Activated CD8-positive, alpha-beta T cell treated with anti-CD3 and anti-CD28 coated beads, Interleukin-2, amount 10 ng/mL, durations not matched to agents 7 days and 5 days (primary cell): ENCODE measurements at regions not wholly inside any gene's neighbourhood (a gene's known extent, or its start where the extent isn't known, plus 50 kb on each side); places are given as distances from the start of the nearest gene placed in this dataset.
"Not testable (repeated sequence)": the region's sequence is repeated elsewhere in the genome, so short reads cannot be mapped to it uniquely, and the experiment has no call there.

Source experiments
- ATAC-seq: fragments of 150-1000 bp; cut with Tn5 transposase; one replicate; pipeline ENCODE4 v1.10.0; 2021; ENCODE audit warnings: moderate library complexity
- CTCF ChIA-PET: fragments of 350-600 bp; sonication (Branson Sonifier 250); formaldehyde crosslinking; loops from one replicate; lab custom pipeline; 2021; ENCODE audit warnings: antibody characterized with exemption; lab: Charles Lee
- POLR2A ChIA-PET: fragments of 350-600 bp; sonication (Branson Sonifier 250); formaldehyde crosslinking; loops from one replicate; lab custom pipeline; 2021; ENCODE audit warnings: antibody characterized with exemption; lab: Charles Lee
- DNase-seq: peaks from one replicate; pipeline ENCODE4 v3.0.0-alpha.2; 2020
- H3K27ac Mint-ChIP-seq: one replicate; pipeline ENCODE4 v1.8.0; 2021; ENCODE audit warnings: mild to moderate bottlenecking, mixed read lengths
- H3K27me3 Mint-ChIP-seq: one replicate; pipeline ENCODE4 v1.8.0; 2021; ENCODE audit warnings: low read depth, mixed read lengths
- H3K36me3 Mint-ChIP-seq: one replicate; pipeline ENCODE4 v1.8.0; 2021; ENCODE audit warnings: low read depth, mixed read lengths
- H3K4me1 Mint-ChIP-seq: one replicate; pipeline ENCODE4 v1.8.0; 2021; ENCODE audit warnings: low read depth, mixed read lengths
- H3K4me3 Mint-ChIP-seq: one replicate; pipeline ENCODE4 v1.8.0; 2021; ENCODE audit warnings: mild to moderate bottlenecking, mixed read lengths
- H3K9me3 Mint-ChIP-seq: one replicate; pipeline ENCODE4 v1.8.0; 2022; ENCODE audit warnings: mixed read lengths; ENCODE audit not compliant: insufficient read depth

DNA sequence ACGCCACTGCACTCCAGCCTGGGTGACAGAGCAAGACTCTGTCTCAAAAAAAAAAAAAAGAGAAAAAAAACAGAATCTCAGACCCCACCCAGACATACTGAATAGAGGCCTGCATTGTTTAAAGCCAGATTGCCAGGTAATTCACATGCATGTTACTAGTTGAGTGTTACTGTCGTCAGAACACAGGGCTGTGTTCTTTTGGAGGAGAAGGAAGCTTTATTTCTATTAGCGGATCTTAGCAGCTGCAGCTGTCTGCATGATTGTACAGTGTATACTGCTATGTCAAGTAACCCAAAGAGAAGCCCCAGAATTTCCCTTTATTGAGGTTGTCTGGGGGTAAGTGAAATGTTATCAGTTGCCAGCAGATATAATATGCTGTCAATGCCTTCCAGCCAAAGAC lies 496.6 kb upstream of the NAALADL2 start:
- H3K27ac Mint-ChIP-seq = no peak overlapping the region

DNA sequence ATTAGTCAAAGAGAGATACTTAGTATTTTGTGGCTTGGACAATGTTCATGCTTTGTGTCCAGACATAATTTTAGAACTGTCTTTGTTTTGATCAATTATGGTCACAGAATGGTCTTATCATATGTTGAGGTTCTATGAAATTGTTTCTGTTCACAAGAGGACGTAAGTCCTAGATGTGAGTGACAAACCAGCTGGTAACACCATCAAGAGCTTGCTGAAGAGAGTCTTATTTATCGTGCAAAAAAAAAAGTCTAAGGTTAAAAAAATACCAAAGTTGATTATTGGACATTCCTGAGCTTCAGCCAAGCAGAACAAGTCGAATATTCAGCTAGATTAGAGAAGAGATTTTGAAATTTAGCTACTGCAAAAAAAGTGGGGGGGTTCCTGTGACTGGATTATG lies 495.9 kb upstream of the NAALADL2 start:
- ATAC-seq (no peak), DNase-seq (no peak)
- H3K4me1 Mint-ChIP-seq = no peaks in the 10 kb centered on the region
- H3K36me3 Mint-ChIP-seq = no peaks in the 10 kb centered on the region
- POLR2A ChIA-PET = no interaction called here
- CTCF ChIA-PET = no interaction called here
- no peak overlapping the region for H3K27ac Mint-ChIP-seq
- H3K9me3 Mint-ChIP-seq = no peaks in the 10 kb centered on the region
- no peaks in the 10 kb centered on the region for H3K27me3 Mint-ChIP-seq
- no peak overlapping the region for H3K4me3 Mint-ChIP-seq

More for the DNA sequence above, 496.6 kb upstream of the NAALADL2 start:
- H3K36me3 Mint-ChIP-seq = no peaks in the 10 kb centered on the region
- no peak for ATAC-seq
- DNase-seq = no peak
- CTCF ChIA-PET = no interaction called here
- H3K27me3 Mint-ChIP-seq = no peaks in the 10 kb centered on the region
- POLR2A ChIA-PET = no interaction called here
- H3K4me3 Mint-ChIP-seq = no peak overlapping the region
- no peaks in the 10 kb centered on the region for H3K9me3 Mint-ChIP-seq
- no peaks in the 10 kb centered on the region for H3K4me1 Mint-ChIP-seq

DNA sequence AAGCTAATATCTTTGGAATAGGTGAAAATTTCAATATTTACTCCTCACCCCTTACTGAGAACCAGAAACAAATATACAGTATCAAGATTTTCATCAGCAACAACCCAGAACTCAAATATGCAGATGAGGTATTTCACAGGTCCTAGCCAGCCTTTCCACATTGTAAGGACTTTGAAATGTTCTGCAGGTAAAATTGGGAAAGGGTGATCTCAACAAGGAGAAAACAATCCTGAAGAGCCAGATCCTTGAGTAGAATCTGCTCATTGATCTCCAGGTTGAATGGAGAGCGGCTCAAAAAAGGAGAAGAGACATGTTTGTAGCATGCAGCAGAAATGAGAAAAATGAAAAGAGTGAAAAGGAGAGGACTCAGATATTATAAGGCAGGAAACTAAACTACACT lies 493.3 kb upstream of the NAALADL2 start:
- H3K9me3 Mint-ChIP-seq = no peaks in the 10 kb centered on the region
- CTCF ChIA-PET = no interaction called here
- no peak overlapping the region for H3K4me3 Mint-ChIP-seq
- no peaks in the 10 kb centered on the region for H3K27me3 Mint-ChIP-seq
- no peaks in the 10 kb centered on the region for H3K4me1 Mint-ChIP-seq
- no peak for ATAC-seq
- no peak overlapping the region for H3K27ac Mint-ChIP-seq
- POLR2A ChIA-PET = no interaction called here
- DNase-seq = no peak
- no peaks in the 10 kb centered on the region for H3K36me3 Mint-ChIP-seq

DNA sequence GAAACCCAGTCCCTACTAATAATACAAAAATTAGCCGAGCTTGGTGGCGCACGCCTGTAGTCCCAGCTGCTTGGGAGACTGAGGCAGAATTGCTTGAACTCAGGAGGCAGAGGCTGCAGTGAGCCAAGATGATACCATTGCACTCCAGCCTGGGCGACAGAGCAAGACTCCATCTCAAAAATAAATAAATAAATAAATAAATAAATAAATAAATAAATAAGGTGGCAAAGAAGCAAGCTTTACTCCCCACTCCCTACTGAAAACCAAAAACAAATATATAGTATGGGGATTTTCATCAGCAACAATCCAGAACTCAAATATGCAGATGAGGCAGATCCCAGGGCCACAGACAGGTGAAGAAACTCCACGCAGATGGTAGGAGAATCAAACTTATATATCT lies 492.2 kb upstream of the NAALADL2 start:
- H3K27ac Mint-ChIP-seq, DNase-seq, H3K4me1 Mint-ChIP-seq, POLR2A ChIA-PET, CTCF ChIA-PET, H3K4me3 Mint-ChIP-seq, H3K27me3 Mint-ChIP-seq, H3K36me3 Mint-ChIP-seq, H3K9me3 Mint-ChIP-seq, ATAC-seq: not testable (repeated sequence)

DNA sequence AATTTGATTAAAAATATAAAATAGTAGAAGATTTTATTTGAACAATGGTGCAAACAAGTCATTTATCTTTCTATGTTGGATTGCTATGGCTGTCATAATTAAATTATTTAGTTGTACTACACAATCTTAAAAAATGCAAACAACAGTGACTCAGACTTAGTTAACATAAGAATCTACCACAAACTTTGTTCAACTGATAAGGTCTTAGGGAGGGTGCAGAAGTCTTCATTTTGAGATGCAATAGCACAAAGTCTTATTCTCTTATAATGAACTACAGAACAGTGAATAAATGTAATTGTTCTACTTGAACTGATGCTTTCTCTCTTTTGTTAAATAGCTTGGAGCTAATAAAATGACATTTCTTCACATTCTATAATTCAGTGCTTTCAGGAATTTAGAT lies 482.8 kb upstream of the NAALADL2 start:
- ChIA-PET CTCF (no interaction called here), POLR2A (no interaction called here)
- Mint-ChIP-seq H3K9me3 (no peaks in the 10 kb centered on the region), H3K4me3 (no peak overlapping the region), H3K4me1 (no peaks in the 10 kb centered on the region), H3K27me3 (no peaks in the 10 kb centered on the region), H3K27ac (no peak overlapping the region), H3K36me3 (no peaks in the 10 kb centered on the region)
- DNase-seq = no peak
- no peak for ATAC-seq

DNA sequence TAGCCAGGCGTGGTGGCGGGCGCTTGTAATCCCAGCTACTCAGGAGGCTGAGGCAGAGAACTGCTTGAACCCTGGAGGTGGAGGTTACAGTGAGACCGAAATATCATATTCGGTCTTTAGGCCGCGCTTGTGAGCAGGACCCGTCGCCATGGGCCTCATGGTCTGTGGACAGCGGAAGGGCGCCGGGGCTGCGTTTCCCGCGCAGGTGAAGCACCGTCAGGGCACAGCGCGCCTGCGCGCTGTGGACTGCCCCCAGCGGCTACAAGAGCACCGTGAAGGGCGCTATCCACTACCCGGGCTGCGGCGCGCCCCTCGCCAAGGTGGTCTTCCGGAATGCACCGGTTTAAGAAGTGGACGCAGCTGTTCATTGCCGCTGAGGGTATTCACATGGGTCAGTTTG lies 482.0 kb upstream of the NAALADL2 start:
- no peaks in the 10 kb centered on the region for H3K27me3 Mint-ChIP-seq
- ChIA-PET POLR2A (no interaction called here), CTCF (no interaction called here)
- H3K9me3 Mint-ChIP-seq = no peaks in the 10 kb centered on the region
- ATAC-seq (no peak), DNase-seq (no peak)
- H3K4me1 Mint-ChIP-seq = no peaks in the 10 kb centered on the region
- H3K36me3 Mint-ChIP-seq = no peaks in the 10 kb centered on the region
- no peak overlapping the region for H3K4me3 Mint-ChIP-seq
- H3K27ac Mint-ChIP-seq = no peak overlapping the region

DNA sequence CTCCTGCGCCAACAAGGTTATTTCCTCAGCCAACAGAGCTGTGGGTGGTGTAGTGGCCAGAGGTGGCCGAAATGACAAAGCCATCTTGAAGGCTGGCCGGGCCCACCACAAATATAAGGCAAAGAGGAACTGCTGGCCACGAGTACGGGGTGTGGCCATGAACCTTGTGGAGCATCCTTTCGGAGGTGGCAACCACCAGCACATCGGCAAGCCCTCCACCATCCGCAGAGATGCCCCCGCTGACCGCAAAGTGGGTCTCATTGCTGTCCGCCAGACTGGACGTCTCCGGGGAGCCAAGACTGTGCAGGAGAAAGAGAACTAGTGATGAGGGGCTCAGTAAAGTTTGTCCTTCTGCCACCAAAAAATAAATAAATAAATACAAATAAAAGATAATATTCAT lies 481.4 kb upstream of the NAALADL2 start:
- ChIA-PET CTCF (no interaction called here), POLR2A (no interaction called here)
- no peaks in the 10 kb centered on the region for H3K36me3 Mint-ChIP-seq
- no peaks in the 10 kb centered on the region for H3K9me3 Mint-ChIP-seq
- no peak overlapping the region for H3K4me3 Mint-ChIP-seq
- no peak overlapping the region for H3K27ac Mint-ChIP-seq
- H3K27me3 Mint-ChIP-seq = no peaks in the 10 kb centered on the region
- DNase-seq (no peak), ATAC-seq (no peak)
- H3K4me1 Mint-ChIP-seq = no peaks in the 10 kb centered on the region

DNA sequence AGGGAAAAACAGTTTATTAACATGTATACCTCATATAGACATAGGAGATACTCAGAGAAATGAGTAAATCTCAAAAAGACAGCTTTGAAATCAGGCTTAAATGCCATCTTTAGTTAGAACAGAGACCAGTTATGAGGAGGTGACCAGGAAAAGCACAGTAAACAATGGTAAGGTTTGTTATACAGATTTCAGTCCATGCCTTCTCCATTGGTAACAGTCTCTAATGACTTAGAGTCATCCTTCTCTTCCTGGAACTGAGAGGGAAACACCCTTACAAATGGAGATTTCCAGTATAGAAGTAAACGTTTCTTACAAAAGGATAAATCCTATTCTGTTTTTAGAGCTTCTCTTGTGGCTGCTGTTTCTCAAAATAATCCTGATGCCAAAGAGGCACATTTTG lies 476.3 kb upstream of the NAALADL2 start:
- Mint-ChIP-seq H3K4me1 (no peaks in the 10 kb centered on the region), H3K36me3 (no peaks in the 10 kb centered on the region), H3K9me3 (peaks cover 12% of the 10 kb centered on the region), H3K27ac (no peak overlapping the region), H3K4me3 (no peak overlapping the region), H3K27me3 (no peaks in the 10 kb centered on the region)
- CTCF ChIA-PET = no interaction called here
- POLR2A ChIA-PET = no interaction called here
- ATAC-seq (no peak), DNase-seq (no peak)

DNA sequence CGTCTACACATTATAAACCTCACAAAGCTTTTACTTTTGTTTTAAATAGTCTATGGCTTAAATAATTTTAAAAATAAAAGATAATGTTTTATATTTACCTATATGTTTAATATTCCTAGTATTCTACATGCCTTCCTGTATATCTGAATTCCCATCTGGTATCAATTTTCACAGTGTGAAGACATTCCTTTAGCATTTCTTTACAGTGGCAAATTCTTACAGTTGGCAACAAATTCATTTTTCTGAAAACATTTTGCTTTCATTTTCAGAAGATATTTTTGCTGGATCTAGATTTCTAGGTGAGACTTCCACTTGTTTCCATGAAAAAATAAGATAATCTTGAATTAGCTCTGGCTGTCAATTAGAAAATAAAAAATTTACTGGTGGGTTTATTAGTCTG lies 471.4 kb upstream of the NAALADL2 start:
- CTCF ChIA-PET = no interaction called here
- Mint-ChIP-seq H3K4me1 (no peaks in the 10 kb centered on the region), H3K4me3 (no peak overlapping the region), H3K9me3 (peaks cover 12% of the 10 kb centered on the region), H3K36me3 (no peaks in the 10 kb centered on the region), H3K27me3 (no peaks in the 10 kb centered on the region), H3K27ac (no peak overlapping the region)
- POLR2A ChIA-PET = no interaction called here
- ATAC-seq (no peak), DNase-seq (no peak)

DNA sequence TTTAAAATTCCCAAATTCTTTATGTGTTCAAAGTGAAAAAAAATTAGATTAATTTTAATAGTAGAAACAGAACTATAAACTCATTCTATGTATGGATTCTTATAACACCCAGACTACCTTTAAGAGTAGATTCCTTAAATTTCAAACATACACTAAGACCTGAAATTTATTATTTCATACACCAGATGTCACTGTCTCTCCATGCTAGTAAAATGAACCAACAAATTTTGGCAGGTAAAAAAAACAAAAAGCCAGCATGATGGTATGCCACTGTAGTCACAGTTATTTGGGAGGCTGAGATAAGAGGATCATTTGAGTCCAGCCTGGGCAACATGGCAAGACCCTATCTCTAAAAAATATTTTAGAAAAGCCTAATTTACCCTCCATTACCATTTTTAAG lies 461.3 kb upstream of the NAALADL2 start:
- POLR2A ChIA-PET = no interaction called here
- H3K27me3 Mint-ChIP-seq = no peaks in the 10 kb centered on the region
- DNase-seq (no peak), ATAC-seq (no peak)
- no peaks in the 10 kb centered on the region for H3K36me3 Mint-ChIP-seq
- CTCF ChIA-PET = no interaction called here
- H3K27ac Mint-ChIP-seq = no peak overlapping the region
- H3K4me1 Mint-ChIP-seq = no peaks in the 10 kb centered on the region
- no peak overlapping the region for H3K4me3 Mint-ChIP-seq
- H3K9me3 Mint-ChIP-seq = no peaks in the 10 kb centered on the region

DNA sequence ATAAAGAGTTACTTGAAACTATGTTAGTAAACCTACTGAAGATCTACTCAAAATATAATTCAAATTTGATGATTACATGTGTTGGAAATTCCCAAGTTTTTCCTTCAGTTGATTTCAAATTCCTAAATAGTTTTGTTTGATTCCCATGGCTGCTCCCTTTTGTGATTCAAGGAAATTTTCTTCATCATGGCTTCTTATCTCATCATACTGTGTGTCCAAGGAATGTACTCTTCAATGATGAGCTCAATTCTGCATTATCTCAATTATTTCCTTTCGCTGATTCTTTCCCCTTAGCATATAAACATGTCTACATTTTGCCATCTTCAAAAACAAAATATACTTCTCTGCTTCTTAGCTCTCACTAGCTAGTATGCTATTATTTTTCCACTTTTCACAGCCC lies 460.4 kb upstream of the NAALADL2 start:
- H3K27me3 Mint-ChIP-seq = no peaks in the 10 kb centered on the region
- H3K27ac Mint-ChIP-seq = no peak overlapping the region
- no peak overlapping the region for H3K4me3 Mint-ChIP-seq
- ChIA-PET POLR2A (no interaction called here), CTCF (no interaction called here)
- no peak for DNase-seq
- no peaks in the 10 kb centered on the region for H3K4me1 Mint-ChIP-seq
- no peaks in the 10 kb centered on the region for H3K9me3 Mint-ChIP-seq
- ATAC-seq = no peak
- H3K36me3 Mint-ChIP-seq = no peaks in the 10 kb centered on the region

DNA sequence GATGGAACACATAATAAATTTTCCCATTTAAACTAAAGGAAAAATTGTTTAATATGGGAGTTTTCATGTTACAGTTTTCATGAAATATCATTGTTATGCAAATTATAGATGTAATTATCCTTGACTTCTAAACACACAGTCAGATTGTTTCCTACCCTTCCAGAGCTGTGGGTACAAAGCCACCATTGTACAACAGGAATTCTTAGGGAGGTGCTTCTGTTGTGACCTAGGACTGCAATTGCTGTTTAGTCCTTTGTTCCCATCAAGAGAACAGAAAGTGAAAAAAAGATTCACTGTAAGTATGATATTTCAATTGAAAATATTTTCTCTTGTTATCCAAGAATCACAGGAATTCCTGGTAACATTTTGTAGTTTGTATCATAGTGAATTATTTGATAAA lies 455.3 kb upstream of the NAALADL2 start:
- Mint-ChIP-seq H3K4me3 (no peak overlapping the region), H3K9me3 (no peaks in the 10 kb centered on the region), H3K27me3 (no peaks in the 10 kb centered on the region), H3K4me1 (no peaks in the 10 kb centered on the region), H3K36me3 (no peaks in the 10 kb centered on the region), H3K27ac (no peak overlapping the region)
- ATAC-seq = no peak
- POLR2A ChIA-PET = no interaction called here
- CTCF ChIA-PET = no interaction called here
- DNase-seq = no peak

DNA sequence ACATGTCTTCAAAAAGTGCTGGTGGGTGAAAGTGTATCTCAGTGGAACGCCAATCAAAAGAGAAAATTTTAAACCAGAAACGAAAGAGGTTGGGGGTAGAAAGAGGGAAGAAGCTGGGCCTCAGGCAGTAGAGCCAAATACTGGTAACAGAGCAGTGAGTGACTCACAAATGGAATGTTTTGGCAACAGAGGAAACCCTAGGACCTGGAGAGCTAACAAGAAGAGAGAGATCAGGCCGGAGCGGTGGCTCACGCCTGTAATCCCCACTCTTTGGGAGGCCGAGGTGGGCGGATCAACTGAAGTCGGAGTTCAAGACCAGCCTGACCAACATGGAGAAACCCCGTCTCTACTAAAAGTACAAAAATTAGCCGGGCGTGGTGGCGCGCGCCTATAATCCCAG lies 450.8 kb upstream of the NAALADL2 start:
- ATAC-seq = no peak

More for the DNA sequence above, 450.8 kb upstream of the NAALADL2 start:
- Mint-ChIP-seq H3K4me3 (no peak overlapping the region), H3K9me3 (no peaks in the 10 kb centered on the region), H3K36me3 (no peaks in the 10 kb centered on the region), H3K27ac (no peak overlapping the region), H3K27me3 (no peaks in the 10 kb centered on the region), H3K4me1 (no peaks in the 10 kb centered on the region)
- POLR2A ChIA-PET = no interaction called here
- no peak for DNase-seq
- CTCF ChIA-PET = no interaction called here
